Stomach (tissue), 4 donors: ENCODE measurements at regions not wholly inside any gene's neighbourhood (a gene's known extent, or its start where the extent isn't known, plus 50 kb on each side); places are given as distances from the start of the nearest gene placed in this dataset.

ENCODE experiments used
- POLR2A ChIP-seq, 4 donors: fragments of 450-650 bp; IDR thresholded peaks; one replicate each; pipeline ENCODE4 v1.6.1; 2016; ENCODE audit warnings: antibody characterized with exemption in 4 of 4, control low read depth in 2 of 4, mild to moderate bottlenecking in 1 of 4, moderate library complexity in 1 of 4
- POLR2AphosphoS5 ChIP-seq, 3 donors: sonication (generic); formaldehyde crosslinking; IDR thresholded peaks; one replicate each; pipeline ENCODE4 v1.6.1; 2016; ENCODE audit warnings: antibody characterized with exemption in 3 of 3
- TF ChIP-seq, protein P1 (sequence below), 7 experiments: fragments of 450-650 bp in 4 of 7; fragments of 200-600 bp in 3 of 7; sonication (generic) in 3 of 7; IDR thresholded peaks; one replicate each; pipeline ENCODE4 v1.5.1; 2016 to 2019; ENCODE audit warnings: antibody characterized with exemption in 7 of 7, control low read depth in 2 of 7, mild to moderate bottlenecking in 1 of 7

DNA sequence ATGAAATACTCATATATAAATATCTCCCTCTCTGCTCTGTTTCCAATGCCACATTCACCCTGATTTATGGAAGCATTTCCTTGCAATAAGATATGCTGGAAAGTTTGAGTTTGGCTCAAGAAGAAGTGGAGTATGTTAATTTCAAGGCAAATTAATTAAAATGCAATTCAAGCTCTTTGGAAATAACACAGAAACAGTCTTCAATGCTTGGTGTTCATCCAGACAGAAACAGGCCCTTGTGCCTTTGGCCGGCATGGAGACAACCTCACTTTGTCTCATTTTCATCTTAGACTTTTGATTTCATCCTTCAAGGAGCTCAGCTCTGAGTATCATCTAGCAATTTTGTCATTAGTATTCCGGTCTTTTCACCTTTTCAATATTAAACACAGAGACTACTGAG, 210.0 kb downstream of the C16orf95 start:
- TF ChIP-seq, protein P1, sequence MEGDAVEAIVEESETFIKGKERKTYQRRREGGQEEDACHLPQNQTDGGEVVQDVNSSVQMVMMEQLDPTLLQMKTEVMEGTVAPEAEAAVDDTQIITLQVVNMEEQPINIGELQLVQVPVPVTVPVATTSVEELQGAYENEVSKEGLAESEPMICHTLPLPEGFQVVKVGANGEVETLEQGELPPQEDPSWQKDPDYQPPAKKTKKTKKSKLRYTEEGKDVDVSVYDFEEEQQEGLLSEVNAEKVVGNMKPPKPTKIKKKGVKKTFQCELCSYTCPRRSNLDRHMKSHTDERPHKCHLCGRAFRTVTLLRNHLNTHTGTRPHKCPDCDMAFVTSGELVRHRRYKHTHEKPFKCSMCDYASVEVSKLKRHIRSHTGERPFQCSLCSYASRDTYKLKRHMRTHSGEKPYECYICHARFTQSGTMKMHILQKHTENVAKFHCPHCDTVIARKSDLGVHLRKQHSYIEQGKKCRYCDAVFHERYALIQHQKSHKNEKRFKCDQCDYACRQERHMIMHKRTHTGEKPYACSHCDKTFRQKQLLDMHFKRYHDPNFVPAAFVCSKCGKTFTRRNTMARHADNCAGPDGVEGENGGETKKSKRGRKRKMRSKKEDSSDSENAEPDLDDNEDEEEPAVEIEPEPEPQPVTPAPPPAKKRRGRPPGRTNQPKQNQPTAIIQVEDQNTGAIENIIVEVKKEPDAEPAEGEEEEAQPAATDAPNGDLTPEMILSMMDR (IDR thresholded peaks at IDR 0.05) = no peak
- no peak for TF ChIP-seq POLR2A (IDR thresholded peaks at IDR 0.05)
- no peak for TF ChIP-seq POLR2AphosphoS5 (IDR thresholded peaks at IDR 0.05)
